IMR-90 (cell line): ENCODE measurements at regions not wholly inside any gene's neighbourhood (a gene's known extent, or its start where the extent isn't known, plus 50 kb on each side); places are given as distances from the start of the nearest gene placed in this dataset.

Source experiments
- ATAC-seq: fragments of 200-7000 bp; cut with Tn5 transposase; 2 replicates; pipeline ENCODE4 v1.9.1; 2020; ENCODE audit warnings: low read depth, mild to moderate bottlenecking, moderate library complexity
- BruUV-seq: library from RNA; stranded (reverse); fragments of 400-500 nt; replicated peaks from 2 replicates; lab custom pipeline; 2021; lab: Mats Ljungman, UMichigan
- CTCF ChIA-PET: fragments of 300-600 bp; formaldehyde crosslinking; extraction: SDS; loops from one replicate; lab custom pipeline; 2021; ENCODE audit warnings: antibody characterized with exemption; lab: Yijun Ruan, JAX
- POLR2A ChIA-PET: fragments of 300-600 bp; sonication (Branson Sonifier 250); formaldehyde crosslinking; loops from one replicate; lab custom pipeline; 2022; ENCODE audit warnings: antibody characterized with exemption; ENCODE audit not compliant: unreplicated experiment; lab: Charles Lee
- DNase-seq: peaks from one replicate; pipeline ENCODE4 v3.0.0; 2013
- H2AFZ ChIP-seq: replicated peaks from 2 replicates; pipeline ENCODE3; 2013; ENCODE audit warnings: low read length, mild to moderate bottlenecking; ENCODE audit not compliant: poor library complexity
- H2AK5ac ChIP-seq: 2 replicates; pipeline ENCODE4 v1.6.1; 2013; ENCODE audit warnings: low read depth, low read length, inconsistent platforms
- H2AK9ac ChIP-seq: replicated peaks from 2 replicates; pipeline ENCODE3; 2013; ENCODE audit warnings: mild to moderate bottlenecking, low read depth, low read length, moderate library complexity; ENCODE audit not compliant: poor library complexity
- H2BK120ac ChIP-seq: 2 replicates; pipeline ENCODE4 v1.6.1; 2013; ENCODE audit warnings: low read depth, low read length, inconsistent platforms
- H2BK15ac ChIP-seq: 3 replicates; pipeline ENCODE4 v1.6.1; 2013; ENCODE audit warnings: low read depth, low read length, inconsistent platforms
- H2BK20ac ChIP-seq: 2 replicates; pipeline ENCODE4 v1.6.1; 2013; ENCODE audit warnings: low read depth, mild to moderate bottlenecking, inconsistent platforms, low read length, moderate library complexity
- H2BK5ac ChIP-seq: 2 replicates; pipeline ENCODE4 v1.6.1; 2013; ENCODE audit warnings: mild to moderate bottlenecking, low read depth, low read length, inconsistent platforms; ENCODE audit not compliant: poor library complexity, severe bottlenecking
- H3K14ac ChIP-seq: replicated peaks from 2 replicates; pipeline ENCODE4 v1.6.1; 2013; ENCODE audit warnings: low read depth, low read length, inconsistent platforms
- H3K18ac ChIP-seq: 2 replicates; pipeline ENCODE4 v1.6.1; 2013; ENCODE audit warnings: low read depth, low read length, control low read depth
- H3K23ac ChIP-seq: 2 replicates; pipeline ENCODE4 v1.6.1; 2013; ENCODE audit warnings: low read depth, low read length, inconsistent platforms
- H3K27ac ChIP-seq: 2 replicates; pipeline ENCODE4 v1.5.1; 2013; ENCODE audit warnings: mild to moderate bottlenecking, control low read depth, low read length; ENCODE audit not compliant: insufficient read depth
- H3K27me3 ChIP-seq: 2 replicates; pipeline ENCODE4 v1.6.1; 2013; ENCODE audit warnings: low read length; ENCODE audit not compliant: control insufficient read depth, insufficient read depth
- H3K36me3 ChIP-seq: 2 replicates; pipeline ENCODE4 v1.6.1; 2013; ENCODE audit warnings: low read length, mixed read lengths; ENCODE audit not compliant: control insufficient read depth, insufficient read depth
- H3K4ac ChIP-seq: 2 replicates; pipeline ENCODE4 v1.6.1; 2013; ENCODE audit warnings: low read depth, low read length, inconsistent platforms
- H3K4me1 ChIP-seq: 2 replicates; pipeline ENCODE4 v1.6.1; 2013; ENCODE audit warnings: low read length, mixed read lengths; ENCODE audit not compliant: control insufficient read depth, insufficient read depth
- H3K4me2 ChIP-seq: 2 replicates; pipeline ENCODE4 v1.6.1; 2013; ENCODE audit warnings: low read depth, mild to moderate bottlenecking, control low read depth, low read length, moderate library complexity
- H3K4me3 ChIP-seq: 2 replicates; pipeline ENCODE4 v1.5.1; 2013; ENCODE audit warnings: low read depth, mild to moderate bottlenecking, control low read depth, low read length, moderate library complexity; ENCODE audit not compliant: insufficient read depth
- H3K56ac ChIP-seq: 2 replicates; pipeline ENCODE4 v1.6.1; 2013; ENCODE audit warnings: low read length, inconsistent platforms; ENCODE audit not compliant: insufficient read depth; ENCODE audit errors: extremely low read depth
- H3K79me1 ChIP-seq, 2 experiments: 2 replicates each; pipeline ENCODE4 v1.6.1; 2013; ENCODE audit warnings: low read length in 2 of 2, inconsistent platforms in 1 of 2, low read depth in 1 of 2
- H3K9ac ChIP-seq: 2 replicates; pipeline ENCODE4 v1.6.1; 2013; ENCODE audit warnings: low read depth, low read length, control low read depth
- H3K9me1 ChIP-seq: 2 replicates; pipeline ENCODE4 v1.6.1; 2013; ENCODE audit warnings: low read length, inconsistent platforms; ENCODE audit not compliant: insufficient read depth
- H3K9me3 ChIP-seq: 2 replicates; pipeline ENCODE4 v1.6.1; 2013; ENCODE audit warnings: low read length; ENCODE audit not compliant: control insufficient read depth, insufficient read depth
- H4K20me1 ChIP-seq: 2 replicates; pipeline ENCODE4 v1.6.1; 2013; ENCODE audit warnings: low read length, inconsistent platforms; ENCODE audit not compliant: insufficient read depth
- H4K5ac ChIP-seq: 2 replicates; pipeline ENCODE4 v1.6.1; 2013; ENCODE audit warnings: mild to moderate bottlenecking, low read depth, low read length, control low read depth
- H4K8ac ChIP-seq, 2 experiments: 2 replicates each; pipeline ENCODE4 v1.6.1; 2013; ENCODE audit warnings: low read depth in 2 of 2, low read length in 2 of 2, control low read depth in 1 of 2, inconsistent platforms in 1 of 2
- H4K91ac ChIP-seq: 2 replicates; pipeline ENCODE4 v1.6.1; 2013; ENCODE audit warnings: low read depth, low read length, inconsistent platforms; ENCODE audit not compliant: insufficient read depth
- BHLHE40 ChIP-seq: fragments of 150-350 bp; IDR thresholded peaks from 2 replicates; pipeline ENCODE4 v1.6.1; 2016; ENCODE audit warnings: mild to moderate bottlenecking, low read depth, low read length
- CEBPB ChIP-seq: IDR thresholded peaks from 2 replicates; pipeline ENCODE4 v1.6.1; 2012; ENCODE audit warnings: low read depth, low read length, improper control_type of control experiment
- MAFK ChIP-seq: IDR thresholded peaks from 2 replicates; pipeline ENCODE4 v1.6.1; 2012; ENCODE audit warnings: low read depth, low read length, improper control_type of control experiment
- MAZ ChIP-seq: IDR thresholded peaks from 2 replicates; pipeline ENCODE4 v1.6.1; 2012; ENCODE audit warnings: low read depth, mild to moderate bottlenecking, low read length, improper control_type of control experiment, moderate library complexity, borderline replicate concordance
- MXI1 ChIP-seq: IDR thresholded peaks from 2 replicates; pipeline ENCODE4 v1.6.1; 2012; ENCODE audit warnings: low read depth, mild to moderate bottlenecking, low read length, moderate library complexity, borderline replicate concordance
- NFE2L2 ChIP-seq: fragments of 150-350 bp; IDR thresholded peaks from 2 replicates; pipeline ENCODE4 v1.6.1; 2016; ENCODE audit warnings: low read depth, mild to moderate bottlenecking, low read length
- POLR2A ChIP-seq: IDR thresholded peaks from 2 replicates; pipeline ENCODE4 v1.6.1; 2012; ENCODE audit warnings: mild to moderate bottlenecking, low read depth, low read length
- RAD21 ChIP-seq: IDR thresholded peaks from 2 replicates; pipeline ENCODE4 v1.6.1; 2012; ENCODE audit warnings: low read length, improper control_type of control experiment
- RCOR1 ChIP-seq: IDR thresholded peaks from 2 replicates; pipeline ENCODE4 v1.6.1; 2012; ENCODE audit warnings: mild to moderate bottlenecking, low read length, improper control_type of control experiment; ENCODE audit not compliant: insufficient replicate concordance
- RFX5 ChIP-seq: IDR thresholded peaks from 2 replicates; pipeline ENCODE4 v1.8.0; 2012; ENCODE audit warnings: low read depth, mild to moderate bottlenecking, low read length, moderate library complexity
- SMC3 ChIP-seq: fragments of 150-350 bp; IDR thresholded peaks from 2 replicates; pipeline ENCODE4 v1.6.1; 2016; ENCODE audit warnings: low read depth, mild to moderate bottlenecking, antibody characterized with exemption, low read length, moderate library complexity
- WGBS, 2 experiments: methylation state at CpG; one replicate each; pipeline versions ENCODE4 v1.1.5 to v1.1.7; 2013; ENCODE audit warnings: missing lambda C conversion rate in 2 of 2; ENCODE audit not compliant: insufficient read length in 1 of 2; ENCODE audit errors: extremely low coverage in 2 of 2; 5-methylcytosine and 5-hydroxymethylcytosine counted together
- dilution Hi-C: fragments of 300-500 bp; cut with HindIII; formaldehyde crosslinking; loops from one replicate; pipeline ENCODE4 v1.14.3; 2018; ENCODE audit warnings: low sequenced_read_pairs; ENCODE audit not compliant: unreplicated experiment
- in situ Hi-C: fragments of 300-500 bp; cut with MboI; formaldehyde crosslinking; loops from 3 replicates; pipeline ENCODE4 v1.14.3; 2019; ENCODE audit warnings: low sequenced_read_pairs, inconsistent platforms, mixed read lengths
- intact Hi-C: fragments of 100-400 bp; cut with micrococcal nuclease; formaldehyde crosslinking; loops from 2 replicates; pipeline ENCODE4 v1.10.0; 2022
- TF ChIP-seq, protein P1 (sequence below): fragments of 150-350 bp; IDR thresholded peaks from 2 replicates; pipeline ENCODE4 v1.6.1; 2016; ENCODE audit warnings: low read depth, mild to moderate bottlenecking, low read length, moderate library complexity, borderline replicate concordance
- TF ChIP-seq, protein P2 (sequence below): conservative IDR thresholded peaks from 2 replicates; pipeline ENCODE4 v1.5.1; 2012; ENCODE audit warnings: mild to moderate bottlenecking, low read depth, low read length, improper control_type of control experiment
- TF ChIP-seq, protein P3 (sequence below): fragments of 150-350 bp; IDR thresholded peaks from 2 replicates; pipeline ENCODE4 v1.6.1; 2017; ENCODE audit warnings: mild to moderate bottlenecking, antibody characterized with exemption, low read length, low read depth

DNA sequence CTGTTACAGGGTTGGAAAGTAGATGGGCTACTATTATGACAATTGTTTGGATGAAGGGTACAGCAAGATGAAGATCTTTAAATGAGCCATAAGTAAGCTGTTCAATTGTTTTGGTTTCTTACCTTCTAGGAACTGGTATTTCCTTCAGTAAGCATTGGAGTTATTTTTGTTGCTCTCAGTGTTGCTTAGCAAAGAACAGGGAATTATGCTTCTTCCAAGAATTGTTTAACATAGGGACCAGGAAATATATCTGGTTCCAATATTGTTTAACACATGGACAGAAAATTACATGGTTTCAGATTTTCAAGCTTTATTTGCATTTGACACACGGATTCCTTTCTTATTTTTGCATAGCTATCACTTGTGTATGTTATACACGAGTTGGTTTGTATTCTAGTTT, 1999.0 kb downstream of the ARAP2 start:
- Histone ChIP-seq H2BK15ac (no peak overlapping the region), H3K18ac (no peak overlapping the region), H3K27me3 (no peaks in the 10 kb centered on the region), H2AFZ (no peak overlapping the region), H2BK120ac (no peak overlapping the region), H3K4ac (no peak overlapping the region), H3K4me3 (no peak overlapping the region), H2BK20ac (no peak overlapping the region), H3K23ac (no peak overlapping the region), H2AK5ac (no peak overlapping the region), H4K91ac (no peak overlapping the region), H3K9me3 (no peaks in the 10 kb centered on the region), H4K5ac (no peak overlapping the region), H2BK5ac (no peak overlapping the region), H3K9me1 (no peaks in the 10 kb centered on the region), H3K14ac (no peak overlapping the region), H4K20me1 (no peaks in the 10 kb centered on the region), H3K36me3 (no peaks in the 10 kb centered on the region), H3K9ac (no peak overlapping the region), H3K4me2 (no peak overlapping the region), H3K56ac (no peak overlapping the region), H4K8ac (no peak overlapping the region), H3K27ac (no peak overlapping the region), H2AK9ac (no peak overlapping the region), H3K79me1 (no peaks in the 10 kb centered on the region), H3K4me1 (no peaks in the 10 kb centered on the region)
- ATAC-seq (no peak), DNase-seq (no peak)
- no peak for TF ChIP-seq POLR2A
- TF ChIP-seq SMC3, result no peak
- no peak for TF ChIP-seq MXI1
- TF ChIP-seq MAFK, result no peak
- no peak for TF ChIP-seq CEBPB
- TF ChIP-seq, protein P1, sequence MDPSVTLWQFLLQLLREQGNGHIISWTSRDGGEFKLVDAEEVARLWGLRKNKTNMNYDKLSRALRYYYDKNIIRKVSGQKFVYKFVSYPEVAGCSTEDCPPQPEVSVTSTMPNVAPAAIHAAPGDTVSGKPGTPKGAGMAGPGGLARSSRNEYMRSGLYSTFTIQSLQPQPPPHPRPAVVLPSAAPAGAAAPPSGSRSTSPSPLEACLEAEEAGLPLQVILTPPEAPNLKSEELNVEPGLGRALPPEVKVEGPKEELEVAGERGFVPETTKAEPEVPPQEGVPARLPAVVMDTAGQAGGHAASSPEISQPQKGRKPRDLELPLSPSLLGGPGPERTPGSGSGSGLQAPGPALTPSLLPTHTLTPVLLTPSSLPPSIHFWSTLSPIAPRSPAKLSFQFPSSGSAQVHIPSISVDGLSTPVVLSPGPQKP, result no peak
- TF ChIP-seq NFE2L2, result no peak
- TF ChIP-seq RAD21, result no peak
- TF ChIP-seq, protein P2, sequence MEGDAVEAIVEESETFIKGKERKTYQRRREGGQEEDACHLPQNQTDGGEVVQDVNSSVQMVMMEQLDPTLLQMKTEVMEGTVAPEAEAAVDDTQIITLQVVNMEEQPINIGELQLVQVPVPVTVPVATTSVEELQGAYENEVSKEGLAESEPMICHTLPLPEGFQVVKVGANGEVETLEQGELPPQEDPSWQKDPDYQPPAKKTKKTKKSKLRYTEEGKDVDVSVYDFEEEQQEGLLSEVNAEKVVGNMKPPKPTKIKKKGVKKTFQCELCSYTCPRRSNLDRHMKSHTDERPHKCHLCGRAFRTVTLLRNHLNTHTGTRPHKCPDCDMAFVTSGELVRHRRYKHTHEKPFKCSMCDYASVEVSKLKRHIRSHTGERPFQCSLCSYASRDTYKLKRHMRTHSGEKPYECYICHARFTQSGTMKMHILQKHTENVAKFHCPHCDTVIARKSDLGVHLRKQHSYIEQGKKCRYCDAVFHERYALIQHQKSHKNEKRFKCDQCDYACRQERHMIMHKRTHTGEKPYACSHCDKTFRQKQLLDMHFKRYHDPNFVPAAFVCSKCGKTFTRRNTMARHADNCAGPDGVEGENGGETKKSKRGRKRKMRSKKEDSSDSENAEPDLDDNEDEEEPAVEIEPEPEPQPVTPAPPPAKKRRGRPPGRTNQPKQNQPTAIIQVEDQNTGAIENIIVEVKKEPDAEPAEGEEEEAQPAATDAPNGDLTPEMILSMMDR, result no peak
- TF ChIP-seq BHLHE40, result no peak
- TF ChIP-seq MAZ, result no peak
- TF ChIP-seq RFX5, result no peak
- no peak for TF ChIP-seq RCOR1
- TF ChIP-seq, protein P3, sequence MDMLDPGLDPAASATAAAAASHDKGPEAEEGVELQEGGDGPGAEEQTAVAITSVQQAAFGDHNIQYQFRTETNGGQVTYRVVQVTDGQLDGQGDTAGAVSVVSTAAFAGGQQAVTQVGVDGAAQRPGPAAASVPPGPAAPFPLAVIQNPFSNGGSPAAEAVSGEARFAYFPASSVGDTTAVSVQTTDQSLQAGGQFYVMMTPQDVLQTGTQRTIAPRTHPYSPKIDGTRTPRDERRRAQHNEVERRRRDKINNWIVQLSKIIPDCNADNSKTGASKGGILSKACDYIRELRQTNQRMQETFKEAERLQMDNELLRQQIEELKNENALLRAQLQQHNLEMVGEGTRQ, result no peak
- no CpG with 5 or more reads among the region's 2 CpGs for WGBS, 2 experiments
- intact Hi-C loops (no loop called here), dilution Hi-C loops (no loop called here), in situ Hi-C loops (no loop called here)
- BruUV-seq, result no TSS peak
- ChIA-PET POLR2A (no interaction called here), CTCF (no interaction called here)
